ENCODE measurements at regions not wholly inside any gene's neighbourhood (a gene's known extent, or its start where the extent isn't known, plus 50 kb on each side); places are given as distances from the start of the nearest gene placed in this dataset.

DNA sequence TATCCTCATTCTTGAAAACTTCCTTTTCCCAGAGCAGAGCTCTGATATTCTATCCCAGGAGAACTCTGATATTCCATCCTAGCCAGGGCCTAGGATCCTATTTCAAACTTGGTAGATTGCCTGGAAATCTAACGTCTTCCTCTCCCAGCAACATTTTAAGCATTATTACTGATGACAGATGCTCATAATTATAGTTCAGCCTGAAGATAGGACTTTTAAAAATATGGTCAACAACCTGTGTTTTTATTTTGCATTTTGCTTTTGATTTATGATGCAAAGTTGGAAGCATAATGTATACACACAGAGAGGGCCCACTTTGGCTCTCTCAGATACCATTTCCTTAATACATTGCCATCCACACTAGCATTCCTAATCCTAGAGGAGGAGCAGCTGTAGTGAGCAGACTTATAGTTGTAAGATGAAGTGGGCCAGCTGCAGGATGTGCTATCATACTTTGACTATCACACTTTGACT, 457.4 kb upstream of the TPK1 start:
- TF ChIP-seq CTCF (optimal IDR thresholded peaks at IDR 0.05 in 1 of 3, IDR thresholded peaks at IDR 0.05 in 1 of 3, conservative IDR thresholded peaks at IDR 0.05 in 1 of 3; ENCODE audit: extremely low read depth in 1 of 3, insufficient read depth in 2 of 3, low read length in 3 of 3) (no peak), EZH2 (IDR thresholded peaks at IDR 0.05; ENCODE audit: low read length) (no peak)

All from keratinocyte (primary cell).